ENCODE measurements at regions not wholly inside any gene's neighbourhood (a gene's known extent, or its start where the extent isn't known, plus 50 kb on each side); places are given as distances from the start of the nearest gene placed in this dataset.

DNA sequence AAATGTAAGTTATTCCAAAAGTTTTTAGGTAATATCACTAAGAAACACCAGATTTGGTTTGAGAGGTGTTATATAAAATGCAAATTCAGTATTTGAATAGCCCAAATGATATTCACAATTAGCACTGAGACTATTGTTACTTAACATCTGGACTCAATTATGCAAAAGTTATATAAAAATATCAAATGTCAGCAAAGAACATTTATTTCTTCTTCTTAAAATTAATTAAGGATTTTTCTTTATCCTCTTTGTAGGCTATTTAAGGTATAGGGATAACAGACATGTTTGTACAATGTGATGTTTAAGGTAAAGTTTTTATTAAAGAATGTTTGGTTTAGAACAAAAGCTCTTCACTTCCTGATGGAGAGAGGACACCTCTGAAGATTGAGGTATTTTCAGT lies 63.3 kb upstream of the GK2 start:
- Histone ChIP-seq H3K9me2 (ENCODE audit: low read depth, low read length) (no peaks in the 10 kb centered on the region), H3K79me2 (ENCODE audit: insufficient read depth, low read length) (no peaks in the 10 kb centered on the region), H3K36me3 (ENCODE audit: insufficient read depth, low read length) (no peaks in the 10 kb centered on the region), H3K9ac (ENCODE audit: low read length) (no peak overlapping the region), H4K20me1 (ENCODE audit: insufficient read depth, low read length) (no peaks in the 10 kb centered on the region), H3K4me3 (ENCODE audit: low read depth, low read length, poor library complexity, severe bottlenecking) (no peak overlapping the region), H3K4me2 (ENCODE audit: low read length) (no peak overlapping the region), H3K27me3 (ENCODE audit: insufficient read depth, low read length) (no peaks in the 10 kb centered on the region), H3F3A (ENCODE audit: insufficient read depth, low read length) (no peaks in the 10 kb centered on the region), H3K27ac (ENCODE audit: low read depth, low read length, poor library complexity, severe bottlenecking) (no peak overlapping the region), H2AFZ (ENCODE audit: low read length) (no peak overlapping the region), H3K9me3 (ENCODE audit: low read length) (no peaks in the 10 kb centered on the region), H3K4me1 (ENCODE audit: insufficient read depth, low read length, severe bottlenecking) (no peaks in the 10 kb centered on the region)
- TF ChIP-seq CTCF (IDR thresholded peaks at IDR 0.05; ENCODE audit: low read length) (no peak), EZH2 (IDR thresholded peaks at IDR 0.05; ENCODE audit: borderline replicate concordance, low read length) (no peak)

DNA sequence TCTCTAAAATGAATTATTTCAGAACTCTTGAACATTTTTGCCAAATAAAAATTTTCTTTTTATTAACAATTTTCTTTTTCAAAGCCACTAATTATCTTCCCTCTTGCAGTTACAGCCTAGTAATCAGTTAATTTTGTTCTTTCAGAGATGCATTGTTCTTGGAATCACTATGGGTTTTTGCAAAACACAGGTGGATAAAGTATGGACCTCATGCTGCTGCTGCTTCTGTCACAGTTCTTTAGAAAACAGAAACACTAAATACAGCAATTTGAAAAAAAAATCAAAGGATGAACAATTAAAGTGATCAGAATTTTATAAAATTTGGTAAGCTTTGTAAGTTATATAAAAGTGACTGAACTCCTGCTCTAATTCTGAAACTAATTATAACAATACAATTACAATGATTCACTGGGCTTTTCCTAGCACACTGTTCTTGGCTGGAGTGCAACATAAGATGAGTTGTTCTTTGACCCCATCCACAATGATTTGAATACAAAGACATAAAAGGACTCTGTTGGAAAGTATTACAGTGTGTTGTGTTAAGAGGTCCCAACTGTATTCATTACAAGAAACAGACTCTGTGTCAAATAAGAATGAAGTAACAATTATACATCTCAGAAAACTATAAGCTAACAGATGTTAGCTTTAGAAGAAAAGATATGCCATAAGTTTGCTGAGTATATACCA lies 59.4 kb upstream of the GK2 start:
- Histone ChIP-seq H3K9ac (ENCODE audit: low read length) (no peak overlapping the region), H3K4me2 (ENCODE audit: low read length) (no peak overlapping the region), H3K27ac (ENCODE audit: low read depth, low read length, poor library complexity, severe bottlenecking) (no peak overlapping the region), H3K4me3 (ENCODE audit: low read depth, low read length, poor library complexity, severe bottlenecking) (no peak overlapping the region), H3F3A (ENCODE audit: insufficient read depth, low read length) (no peaks in the 10 kb centered on the region), H4K20me1 (ENCODE audit: insufficient read depth, low read length) (no peaks in the 10 kb centered on the region), H3K36me3 (ENCODE audit: insufficient read depth, low read length) (no peaks in the 10 kb centered on the region), H3K27me3 (ENCODE audit: insufficient read depth, low read length) (no peaks in the 10 kb centered on the region), H2AFZ (ENCODE audit: low read length) (no peak overlapping the region), H3K9me2 (ENCODE audit: low read depth, low read length) (no peaks in the 10 kb centered on the region), H3K79me2 (ENCODE audit: insufficient read depth, low read length) (no peaks in the 10 kb centered on the region), H3K9me3 (ENCODE audit: low read length) (no peaks in the 10 kb centered on the region), H3K4me1 (ENCODE audit: insufficient read depth, low read length, severe bottlenecking) (no peaks in the 10 kb centered on the region)
- TF ChIP-seq CTCF (IDR thresholded peaks at IDR 0.05; ENCODE audit: low read length), result no peak
- no peak for TF ChIP-seq EZH2 (IDR thresholded peaks at IDR 0.05; ENCODE audit: borderline replicate concordance, low read length)

- Histone ChIP-seq H2AFZ (ENCODE audit: low read length) (no peak overlapping the region), H3F3A (ENCODE audit: insufficient read depth, low read length) (no peaks in the 10 kb centered on the region), H3K9ac (ENCODE audit: low read length) (no peak overlapping the region), H3K9me2 (ENCODE audit: low read depth, low read length) (no peaks in the 10 kb centered on the region), H3K27me3 (ENCODE audit: insufficient read depth, low read length) (no peaks in the 10 kb centered on the region), H3K36me3 (ENCODE audit: insufficient read depth, low read length) (no peaks in the 10 kb centered on the region), H3K79me2 (ENCODE audit: insufficient read depth, low read length) (no peaks in the 10 kb centered on the region), H3K9me3 (ENCODE audit: low read length) (no peaks in the 10 kb centered on the region), H3K4me1 (ENCODE audit: insufficient read depth, low read length, severe bottlenecking) (no peaks in the 10 kb centered on the region), H3K27ac (ENCODE audit: low read depth, low read length, poor library complexity, severe bottlenecking) (no peak overlapping the region), H3K4me2 (ENCODE audit: low read length) (no peak overlapping the region), H4K20me1 (ENCODE audit: insufficient read depth, low read length) (no peaks in the 10 kb centered on the region), H3K4me3 (ENCODE audit: low read depth, low read length, poor library complexity, severe bottlenecking) (no peak overlapping the region)
- TF ChIP-seq CTCF (IDR thresholded peaks at IDR 0.05; ENCODE audit: low read length) (no peak), EZH2 (IDR thresholded peaks at IDR 0.05; ENCODE audit: borderline replicate concordance, low read length) (no peak)
Measured at GRCh38 chr4:79466621-79467020, 58.6 kb upstream of the GK2 start.
